NCI-H748 (cell line): ENCODE measurements at regions not wholly inside any gene's neighbourhood (a gene's known extent, or its start where the extent isn't known, plus 50 kb on each side); places are given as distances from the start of the nearest gene placed in this dataset.

Experiments used
- DNase-seq: peaks from one replicate; lab custom pipeline; 2025; ENCODE audit not compliant: unreplicated experiment; lab: John Stamatoyannopoulos, UW

- DNase-seq, result no peak
These were observed 85.1 kb upstream of the TTC34 start for GRCh38 chr1:2886631-2887030.

- DNase-seq, result no peak
These were observed 86.7 kb upstream of the TTC34 start for GRCh38 chr1:2887941-2888855.

- peak; percentile 89 for DNase-seq
These were observed 88.8 kb upstream of the TTC34 start for GRCh38 chr1:2890221-2890850.

GRCh38 chr1:2891923-2892448 is 90.5 kb upstream of the TTC34 start:
- peak; percentile 48 for DNase-seq

DNA sequence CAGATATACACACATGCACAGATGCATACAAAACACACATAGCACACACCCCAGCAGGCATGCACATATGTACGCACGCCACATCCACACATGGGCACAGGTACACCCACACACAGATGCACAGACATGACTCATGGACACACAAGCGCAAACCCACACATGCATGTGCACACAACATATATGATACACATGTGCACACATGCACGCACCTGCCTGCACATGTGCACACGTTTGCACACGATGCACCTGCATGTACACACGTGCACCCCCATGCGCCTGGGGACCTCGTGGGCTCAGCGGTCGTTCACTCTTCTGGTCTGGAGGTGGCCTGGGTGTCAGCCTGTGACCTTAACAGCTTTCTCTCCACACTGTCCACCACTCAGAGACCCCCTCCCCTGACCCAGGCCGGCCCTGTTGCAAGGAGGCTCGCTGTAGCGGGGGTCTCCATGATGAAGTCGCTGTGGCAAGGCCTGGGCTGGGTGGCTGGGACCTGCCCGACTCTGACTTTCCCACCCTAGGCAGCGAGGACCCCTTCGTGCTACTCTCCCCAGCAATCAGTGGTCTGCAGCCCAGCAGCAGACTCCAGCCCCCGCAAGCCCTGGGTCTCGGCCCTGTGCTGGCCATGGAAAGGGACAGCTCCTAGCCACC is 92.1 kb upstream of the TTC34 start:
- DNase-seq, result no peak

- no peak for DNase-seq
These were observed 93.0 kb upstream of the TTC34 start for GRCh38 chr1:2894381-2895041.

DNA sequence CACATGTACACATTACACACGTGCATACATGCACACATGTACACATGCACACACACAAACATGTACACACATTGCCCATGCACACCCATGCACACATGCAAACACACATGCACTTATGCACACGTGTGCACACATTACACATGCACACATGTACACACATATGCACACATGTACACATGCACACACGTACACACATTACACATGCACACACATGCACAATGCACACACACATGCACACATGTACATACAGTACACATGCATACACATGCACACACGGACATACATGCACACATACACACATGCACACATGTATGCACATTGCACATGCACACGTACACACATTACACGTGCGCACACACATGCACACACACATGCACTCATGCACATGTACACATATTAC is 95.3 kb upstream of the TTC34 start:
- DNase-seq, result no peak

GRCh38 chr1:2903226-2903625 is 101.7 kb upstream of the TTC34 start:
- no peak for DNase-seq

DNA sequence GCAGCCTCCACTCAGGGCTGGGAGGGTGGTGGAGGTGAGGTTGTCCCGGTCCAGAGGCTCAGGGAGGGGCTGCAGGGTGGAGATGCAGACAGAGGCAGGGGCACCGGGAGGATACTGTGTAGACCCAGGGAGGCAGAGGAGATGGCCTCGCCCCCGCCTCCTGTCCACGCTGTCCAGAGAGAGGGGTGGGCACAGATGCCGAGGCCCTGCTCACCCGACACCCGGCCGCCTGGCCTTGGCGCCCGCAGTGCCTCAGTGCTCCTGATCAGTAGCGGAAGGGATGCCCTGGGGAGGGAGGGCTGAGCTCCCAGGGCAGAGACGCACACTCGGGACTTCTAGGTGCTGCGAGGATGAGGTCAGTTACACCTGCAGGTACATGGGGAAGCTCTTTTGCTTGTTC is 102.7 kb upstream of the TTC34 start:
- DNase-seq, result no peak

- no peak for DNase-seq
These were observed 103.9 kb upstream of the TTC34 start for GRCh38 chr1:2905356-2905755.

- peak; percentile 35 for DNase-seq
These were observed 104.6 kb upstream of the TTC34 start for GRCh38 chr1:2906085-2906484.

GRCh38 chr1:2906620-2907019 is 105.1 kb upstream of the TTC34 start:
- no peak for DNase-seq

GRCh38 chr1:2907051-2907450 is 105.6 kb upstream of the TTC34 start:
- DNase-seq, result no peak

GRCh38 chr1:2908081-2908480 is 106.6 kb upstream of the TTC34 start:
- no peak for DNase-seq

DNA sequence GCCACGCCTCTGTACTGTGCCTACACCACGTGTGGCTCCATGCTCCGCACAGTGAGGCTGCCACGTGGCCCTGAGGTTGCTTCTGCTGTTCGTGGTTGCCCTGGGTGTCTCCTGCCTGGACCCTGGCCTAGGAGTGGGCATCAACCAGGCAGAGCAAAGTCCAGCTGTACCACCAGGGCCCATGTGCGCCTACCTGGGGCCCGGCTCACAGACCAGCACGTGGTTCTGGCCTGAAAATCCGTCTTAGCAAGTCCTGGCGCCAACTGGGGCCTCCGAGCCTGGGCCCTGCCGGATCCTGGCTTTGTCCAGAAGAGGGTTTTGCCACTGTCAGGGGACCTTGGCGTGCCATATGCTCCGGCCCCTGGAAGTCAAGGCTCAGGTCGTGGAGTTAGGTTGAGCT is 107.1 kb upstream of the TTC34 start:
- no peak for DNase-seq

DNA sequence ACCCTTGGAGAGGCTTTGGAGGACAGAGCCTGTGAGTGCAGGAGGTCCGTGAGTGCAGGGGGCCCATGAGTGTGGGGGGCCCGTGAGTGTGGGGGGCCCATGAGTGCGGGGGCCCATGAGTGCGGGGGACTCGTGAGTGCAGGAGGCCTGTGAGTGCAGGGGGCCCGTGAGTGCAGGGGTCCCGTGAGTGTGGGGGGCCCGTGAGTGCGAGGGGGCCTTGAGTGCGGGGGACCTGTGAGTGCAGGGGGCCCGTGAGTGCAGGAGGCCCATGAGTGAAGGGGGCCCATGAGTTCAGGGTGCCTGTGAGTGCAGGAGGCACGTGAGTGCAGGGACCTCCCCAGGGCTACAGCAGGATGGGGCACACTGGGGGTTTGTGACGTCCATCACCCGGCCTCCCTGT is 108.3 kb upstream of the TTC34 start:
- no peak for DNase-seq

DNA sequence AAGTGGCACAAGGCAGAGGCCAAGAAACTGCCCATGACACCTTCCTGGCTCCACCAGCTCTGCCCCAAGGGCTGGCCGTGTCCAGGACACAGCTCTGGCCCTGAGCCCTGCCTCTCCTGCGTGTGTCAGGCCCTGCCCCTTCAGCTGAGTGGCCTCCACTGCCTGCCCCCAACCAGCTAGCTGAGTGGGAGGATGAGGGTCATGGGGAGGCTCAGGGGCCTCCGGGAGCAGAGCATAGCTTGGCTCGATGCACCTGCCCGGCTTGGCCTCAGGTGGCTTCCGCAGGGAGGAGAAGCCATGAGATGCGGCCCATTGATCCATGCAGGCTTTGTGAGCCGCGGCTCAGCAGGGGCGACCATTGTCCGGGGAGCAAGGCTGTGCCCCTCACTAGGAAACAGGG is 108.7 kb upstream of the TTC34 start:
- no peak for DNase-seq

- no peak for DNase-seq
These were observed 109.7 kb upstream of the ACTRT2 start for GRCh38 chr1:2911421-2912178.

DNA sequence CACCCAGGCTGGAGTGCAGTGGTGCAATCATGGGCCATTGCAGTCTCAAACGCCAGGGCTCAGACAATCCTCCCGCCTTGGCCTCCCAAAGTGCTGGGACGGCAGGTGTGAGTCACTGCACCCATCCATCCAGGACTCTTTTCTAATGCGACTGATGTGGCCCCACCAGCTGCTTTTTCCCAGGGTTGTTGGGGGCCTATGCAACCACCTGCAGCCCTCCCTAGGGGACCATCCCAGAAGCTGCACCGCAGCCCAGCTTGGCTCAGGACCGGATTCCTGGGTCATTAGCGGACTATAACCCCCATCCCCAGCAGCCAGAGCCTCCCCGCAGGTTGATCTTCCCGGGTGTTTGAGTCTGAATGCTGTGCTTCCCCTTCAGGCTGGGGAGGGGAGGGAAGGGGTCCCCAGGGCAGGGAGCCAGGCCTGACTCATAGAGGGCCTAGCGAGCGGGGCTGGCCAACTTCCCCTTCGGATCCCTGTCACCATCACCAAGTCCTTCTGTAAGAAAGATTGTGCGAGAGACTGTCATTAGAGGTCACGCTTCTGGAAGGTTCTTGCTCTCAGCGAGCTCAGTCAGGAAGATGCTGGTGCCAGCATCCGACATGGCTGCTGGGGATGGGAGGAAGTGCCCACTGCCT is 108.7 kb upstream of the ACTRT2 start:
- no peak for DNase-seq

DNA sequence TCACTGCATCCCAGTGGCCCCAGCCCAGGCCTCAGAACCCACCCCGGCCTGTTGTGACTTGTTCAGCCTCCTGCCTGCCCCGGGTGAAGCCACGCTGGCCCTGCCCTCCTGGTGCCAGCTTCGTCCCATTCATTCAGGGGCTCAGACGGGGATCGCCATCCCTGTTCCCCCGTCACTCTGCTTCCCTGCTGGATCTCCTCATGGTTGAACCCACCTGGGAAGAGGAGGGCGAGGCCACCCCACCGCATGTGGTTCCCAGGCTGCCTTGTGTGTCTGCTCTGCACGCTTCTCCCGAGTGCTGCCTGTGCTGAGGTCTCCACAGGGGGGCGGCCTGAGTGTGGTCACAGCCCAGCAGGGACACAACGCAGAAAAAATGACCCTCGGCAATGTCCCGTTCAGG is 108.2 kb upstream of the ACTRT2 start:
- DNase-seq, result no peak
